Ishikawa (cell line): ENCODE measurements at regions not wholly inside any gene's neighbourhood (a gene's known extent, or its start where the extent isn't known, plus 50 kb on each side); places are given as distances from the start of the nearest gene placed in this dataset.

Experiments used
- RAD21 ChIP-seq: IDR thresholded peaks from 2 replicates; pipeline ENCODE4 v1.6.1; 2012; ENCODE audit warnings: low read depth
- TAF1 ChIP-seq: IDR thresholded peaks from 2 replicates; pipeline ENCODE4 v1.6.1; 2012; ENCODE audit warnings: low read depth, mild to moderate bottlenecking
- YY1 ChIP-seq: IDR thresholded peaks from 2 replicates; pipeline ENCODE4 v1.6.1; 2012; ENCODE audit warnings: low read depth

DNA sequence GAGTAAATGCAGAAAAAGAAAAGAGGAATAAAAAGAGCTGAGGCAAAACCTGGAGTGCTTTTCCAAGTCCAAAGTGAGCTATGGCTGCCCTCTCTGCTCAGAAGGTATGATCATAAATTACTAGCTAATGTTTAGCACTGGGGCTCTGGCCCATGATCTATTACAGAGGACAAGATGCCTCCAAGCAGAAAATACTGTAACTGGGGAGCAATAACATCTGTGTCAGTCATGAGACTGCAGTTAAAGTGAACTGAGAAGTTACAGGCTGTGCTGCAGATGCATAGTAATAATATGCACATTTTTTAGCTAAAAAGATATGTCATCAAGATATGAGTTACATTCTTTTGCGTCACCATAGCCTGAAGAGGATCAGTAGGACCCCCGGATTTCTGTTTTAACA is 209.4 kb upstream of the RBBP8 start:
- TF ChIP-seq TAF1, result no peak
- TF ChIP-seq RAD21, result no peak
- no peak for TF ChIP-seq YY1
